GM06990 (cell line): ENCODE measurements at regions not wholly inside any gene's neighbourhood (a gene's known extent, or its start where the extent isn't known, plus 50 kb on each side); places are given as distances from the start of the nearest gene placed in this dataset.

ENCODE experiments used
- DNase-seq: peaks from one replicate; pipeline ENCODE4 v3.0.0-alpha.2; 2011; ENCODE audit not compliant: insufficient read length; ENCODE audit errors: extremely low read depth
- H3K27me3 ChIP-seq: replicated peaks from 2 replicates; pipeline ENCODE4 v1.6.0; 2011; ENCODE audit warnings: low read length; ENCODE audit not compliant: control insufficient read depth, insufficient read depth
- H3K36me3 ChIP-seq: 2 replicates; pipeline ENCODE4 v1.5.1; 2011; ENCODE audit warnings: low read length; ENCODE audit not compliant: control insufficient read depth, insufficient read depth
- H3K4me3 ChIP-seq: replicated peaks from 2 replicates; pipeline ENCODE4 v1.5.1; 2011; ENCODE audit warnings: low read depth, mild to moderate bottlenecking, control low read depth, low read length
- CTCF ChIP-seq: IDR thresholded peaks from 2 replicates; pipeline ENCODE4 v1.5.1; 2011; ENCODE audit warnings: low read length, control low read depth, mild to moderate bottlenecking, inconsistent platforms; ENCODE audit not compliant: insufficient read depth, poor library complexity, severe bottlenecking

- Histone ChIP-seq H3K27me3 (no peaks in the 10 kb centered on the region), H3K36me3 (no peaks in the 10 kb centered on the region), H3K4me3 (no peak overlapping the region)
- DNase-seq: no peak
- TF ChIP-seq CTCF: no peak
Observed at GRCh38 chr3:150105886-150106612, 135.4 kb upstream of the PFN2 start.

GRCh38 chr3:150105025-150105424 is 134.3 kb upstream of the PFN2 start:
- DNase-seq: no peak
- TF ChIP-seq CTCF: no peak
- Histone ChIP-seq H3K36me3 (no peaks in the 10 kb centered on the region), H3K27me3 (no peaks in the 10 kb centered on the region), H3K4me3 (no peak overlapping the region)

- DNase-seq: no peak
- Histone ChIP-seq H3K4me3 (no peak overlapping the region), H3K36me3 (no peaks in the 10 kb centered on the region), H3K27me3 (no peaks in the 10 kb centered on the region)
- no peak for TF ChIP-seq CTCF
Observed at GRCh38 chr3:150104564-150104963, 133.9 kb upstream of the PFN2 start.

- TF ChIP-seq CTCF: no peak
- DNase-seq: no peak
Observed at GRCh38 chr3:150101016-150101415, 130.3 kb upstream of the PFN2 start.

GRCh38 chr3:150098621-150099020 is 127.9 kb upstream of the PFN2 start:
- H3K4me3 ChIP-seq: no peak overlapping the region
- no peaks in the 10 kb centered on the region for H3K27me3 ChIP-seq
- no peaks in the 10 kb centered on the region for H3K36me3 ChIP-seq
- DNase-seq: no peak
- TF ChIP-seq CTCF: no peak

More at GRCh38 chr3:150101016-150101415, 130.3 kb upstream of the PFN2 start:
- H3K36me3 ChIP-seq: no peaks in the 10 kb centered on the region
- H3K27me3 ChIP-seq: no peaks in the 10 kb centered on the region
- no peak overlapping the region for H3K4me3 ChIP-seq

- Histone ChIP-seq H3K27me3 (no peaks in the 10 kb centered on the region), H3K4me3 (no peak overlapping the region), H3K36me3 (no peaks in the 10 kb centered on the region)
- no peak for DNase-seq
- TF ChIP-seq CTCF: no peak
Observed at GRCh38 chr3:150097588-150097890, 126.8 kb upstream of the PFN2 start.
